Kidney glomerular epithelial cell (primary cell): ENCODE measurements at regions not wholly inside any gene's neighbourhood (a gene's known extent, or its start where the extent isn't known, plus 50 kb on each side); places are given as distances from the start of the nearest gene placed in this dataset.
"Not testable (repeated sequence)": the region's sequence is repeated elsewhere in the genome, so short reads cannot be mapped to it uniquely, and the experiment has no call there.

Experiments
- DNase-seq: peaks from one replicate; lab custom pipeline; 2025; lab: John Stamatoyannopoulos, UW

- peak; percentile 5 for DNase-seq
Measured at GRCh38 chr12:65728848-65729793, 95.2 kb upstream of the HMGA2 start.

DNA sequence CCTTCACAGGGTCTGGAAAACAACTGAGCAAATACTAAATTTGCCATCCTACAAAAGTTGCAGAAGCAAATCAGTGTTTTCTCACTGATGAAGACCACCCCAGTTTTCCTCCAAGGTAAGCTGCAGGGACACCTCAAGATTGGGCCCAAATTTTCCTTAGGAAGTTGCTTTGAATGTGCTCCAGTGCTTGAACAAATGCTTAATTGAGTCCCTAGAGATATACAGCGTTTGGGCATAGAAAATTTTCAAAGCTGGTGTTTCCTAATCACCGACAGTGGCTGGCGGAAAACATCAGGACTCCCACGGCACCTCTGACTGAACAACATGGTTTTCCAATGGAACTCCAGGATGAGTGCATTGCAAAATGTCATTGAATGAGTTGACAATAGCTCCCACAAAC is 92.5 kb upstream of the HMGA2 start:
- DNase-seq = no peak

- not testable (repeated sequence) for DNase-seq
Measured at GRCh38 chr12:65733643-65734042, 90.6 kb upstream of the HMGA2 start.

- DNase-seq = no peak
Measured at GRCh38 chr12:65734226-65734625, 90.1 kb upstream of the HMGA2 start.

- no peak for DNase-seq
Measured at GRCh38 chr12:65739606-65740005, 84.7 kb upstream of the HMGA2 start.

- no peak for DNase-seq
Measured at GRCh38 chr12:65740506-65740872, 83.8 kb upstream of the HMGA2 start.

DNA sequence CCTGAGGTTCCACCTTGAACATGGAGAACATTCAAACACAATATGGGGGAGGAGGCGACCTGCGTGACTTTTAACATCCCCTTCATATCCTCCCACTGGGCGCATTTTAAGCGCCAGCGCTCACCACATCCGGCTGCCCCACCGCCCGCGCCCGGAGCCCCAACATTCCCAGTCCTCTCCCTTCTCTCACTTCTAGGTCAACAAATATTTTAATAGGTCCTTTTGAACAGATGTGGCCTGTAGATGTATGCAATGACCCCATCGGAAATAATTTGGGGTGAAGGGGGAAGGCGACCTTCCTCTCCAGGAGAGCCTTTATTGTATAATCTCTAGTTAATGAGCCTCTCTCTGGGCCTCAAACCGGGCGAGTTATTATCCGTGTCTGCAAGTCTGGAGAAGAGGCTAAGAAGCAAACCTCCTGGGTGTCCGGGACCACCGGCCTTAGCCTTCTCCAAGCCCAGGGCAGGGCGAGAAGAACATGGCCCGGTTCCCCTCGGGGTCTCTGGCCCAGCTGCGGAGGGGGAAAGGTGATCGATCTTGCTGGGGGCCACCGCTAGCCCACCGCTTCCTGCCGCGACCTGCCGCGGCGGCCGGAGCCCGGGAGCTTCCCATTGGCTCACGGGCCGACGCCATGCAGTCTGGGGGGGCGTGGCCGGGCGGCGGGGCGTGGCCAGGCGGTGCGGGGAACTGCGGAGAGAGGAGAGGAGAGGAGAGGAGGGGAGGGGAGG is 83.2 kb upstream of the HMGA2 start:
- peak; percentile 66 for DNase-seq

GRCh38 chr12:65741656-65742017 is 82.6 kb upstream of the HMGA2 start:
- peak; percentile 50 for DNase-seq

GRCh38 chr12:65742018-65743010 is 82.0 kb upstream of the HMGA2 start:
- DNase-seq = peak; percentile 21

DNA sequence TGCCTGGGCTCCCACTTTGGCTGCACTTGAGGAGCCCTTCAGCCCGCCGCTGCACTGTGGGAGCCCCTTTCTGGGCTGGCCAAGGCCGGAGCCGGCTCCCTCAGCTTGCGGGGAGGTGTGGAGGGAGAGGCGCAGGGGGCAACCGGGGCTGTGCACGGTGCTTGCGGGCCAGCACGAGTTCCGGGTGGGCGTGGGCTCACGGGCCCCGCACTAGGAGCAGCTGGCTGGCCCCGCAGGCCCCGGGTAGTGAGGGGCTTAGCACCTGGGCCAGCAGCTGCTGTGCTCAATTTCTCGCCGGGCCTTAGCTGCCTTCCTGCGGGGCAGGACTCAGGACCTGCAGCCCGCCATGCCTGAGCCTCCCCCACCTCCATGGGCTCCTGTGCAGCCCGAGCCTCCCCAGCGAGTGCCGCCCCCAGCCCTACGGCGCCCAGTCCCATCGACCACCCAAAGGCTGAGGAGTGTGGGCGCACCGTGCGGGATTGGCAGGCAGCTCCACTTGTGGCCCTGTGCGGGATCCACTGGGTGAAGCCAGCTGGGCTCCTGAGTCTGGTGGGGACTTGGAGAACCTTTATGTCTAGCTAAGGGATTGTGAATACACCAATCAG is 79.9 kb upstream of the HMGA2 start:
- not testable (repeated sequence) for DNase-seq

- DNase-seq = no peak
Measured at GRCh38 chr12:65747338-65747737, 76.9 kb upstream of the HMGA2 start.

GRCh38 chr12:65748332-65748731 is 76.0 kb upstream of the HMGA2 start:
- no peak for DNase-seq

DNA sequence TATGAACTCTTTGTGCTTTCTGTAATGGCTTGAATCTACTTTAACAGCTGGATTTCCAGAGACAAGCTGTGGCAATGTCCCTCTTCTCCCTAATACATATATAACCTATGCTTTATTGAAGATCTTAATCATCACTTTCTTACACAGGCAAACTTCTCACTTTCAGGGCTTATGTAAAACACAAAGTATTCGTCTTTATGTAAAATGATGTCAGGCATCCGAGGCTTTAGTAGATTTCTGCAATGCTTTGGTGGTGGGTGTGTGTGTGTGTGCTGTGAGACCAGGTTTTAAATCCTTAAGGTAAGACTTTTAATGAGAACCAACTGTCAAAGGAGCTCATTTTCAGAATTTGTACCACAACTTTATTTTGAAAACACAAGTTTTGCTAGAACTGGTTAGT is 70.0 kb upstream of the HMGA2 start:
- no peak for DNase-seq

DNA sequence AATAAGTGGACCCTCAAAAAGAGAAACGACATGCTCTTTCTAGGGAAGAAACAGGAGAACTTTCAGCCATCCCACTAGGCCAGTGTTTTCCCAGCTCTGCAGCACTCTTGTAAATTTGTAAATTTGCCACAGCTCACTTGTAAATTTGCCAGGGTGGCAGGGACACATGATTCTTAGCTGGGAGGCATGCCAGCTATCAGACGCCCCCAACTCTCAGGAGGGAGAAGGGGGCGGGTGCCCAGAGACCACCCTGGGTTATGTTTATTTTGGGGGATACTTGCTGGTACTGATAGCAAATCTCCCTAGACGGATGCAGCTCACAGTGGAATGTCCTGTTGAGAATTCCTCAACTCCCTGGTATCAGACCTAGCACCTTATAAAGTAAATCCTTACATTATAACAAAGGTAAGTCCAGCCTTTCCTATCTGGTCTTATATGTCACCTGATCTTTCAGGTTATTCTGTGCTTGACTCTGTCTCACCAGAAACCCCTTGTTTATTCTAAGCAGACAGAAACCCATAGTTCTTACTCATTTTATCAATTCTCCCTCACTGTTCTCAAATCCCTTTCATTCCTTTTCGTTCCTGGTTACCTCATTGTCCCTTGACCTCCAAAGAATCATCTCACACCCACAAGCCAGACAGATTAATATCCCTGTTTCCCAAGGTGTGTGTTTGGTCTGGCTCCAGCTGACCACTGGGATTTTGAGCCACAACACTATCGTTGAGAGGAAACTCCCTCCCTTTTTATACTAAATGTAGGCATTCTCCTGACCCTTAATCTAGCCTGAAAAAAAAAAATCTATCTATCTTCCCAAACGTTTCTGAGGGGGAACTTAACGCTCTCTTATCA is 69.3 kb upstream of the HMGA2 start:
- no peak for DNase-seq

- no peak for DNase-seq
Measured at GRCh38 chr12:65755596-65755978, 68.7 kb upstream of the HMGA2 start.

DNA sequence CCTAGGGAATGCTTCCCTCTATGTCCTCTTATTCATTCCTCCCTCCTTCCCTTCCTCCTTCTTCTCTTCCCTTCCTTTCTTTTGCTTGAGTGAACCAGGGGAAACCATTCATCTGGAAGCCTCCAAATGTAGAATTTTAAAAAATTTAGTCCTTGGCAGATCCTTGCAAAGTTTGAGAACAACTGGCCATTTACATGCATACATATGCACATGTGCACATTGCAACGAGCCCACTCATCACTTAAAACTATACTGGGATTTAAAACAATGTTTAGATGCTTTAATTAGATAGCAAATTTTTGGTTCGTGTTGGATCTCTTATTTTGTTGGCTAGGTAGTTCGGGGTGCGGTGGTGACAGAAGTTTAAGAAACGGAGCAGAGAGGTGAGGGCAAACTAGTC is 68.0 kb upstream of the HMGA2 start:
- DNase-seq = no peak

GRCh38 chr12:65756956-65757511 is 67.2 kb upstream of the HMGA2 start:
- peak; percentile 41 for DNase-seq

- no peak for DNase-seq
Measured at GRCh38 chr12:65758401-65758800, 65.9 kb upstream of the HMGA2 start.

- no peak for DNase-seq
Measured at GRCh38 chr12:65759735-65760134, 64.5 kb upstream of the HMGA2 start.

- DNase-seq = no peak
Measured at GRCh38 chr12:65761301-65761700, 63.0 kb upstream of the HMGA2 start.
